MM.1S (cell line): ENCODE measurements at regions not wholly inside any gene's neighbourhood (a gene's known extent, or its start where the extent isn't known, plus 50 kb on each side); places are given as distances from the start of the nearest gene placed in this dataset.

ENCODE experiments used
- DNase-seq: peaks from one replicate; pipeline ENCODE4 v3.0.0-alpha.2; 2015
- H2AFZ ChIP-seq: fragments of 300-600 bp; sonication (generic); 2 replicates; pipeline ENCODE4 v1.6.0; 2016; ENCODE audit warnings: antibody characterized with exemption, low read length
- H3F3A ChIP-seq: fragments of 300-600 bp; sonication (generic); 2 replicates; pipeline ENCODE4 v1.6.1; 2016; ENCODE audit warnings: mild to moderate bottlenecking, antibody characterized with exemption, low read length, moderate library complexity, mixed read lengths; ENCODE audit not compliant: insufficient read depth
- H3K27ac ChIP-seq: fragments of 300-600 bp; sonication (generic); 2 replicates; pipeline ENCODE4 v1.5.1; 2016; ENCODE audit warnings: mild to moderate bottlenecking, low read length
- H3K27me3 ChIP-seq: fragments of 300-600 bp; sonication (generic); replicated peaks from 2 replicates; pipeline ENCODE4 v1.6.0; 2016; ENCODE audit warnings: low read length; ENCODE audit not compliant: insufficient read depth
- H3K36me3 ChIP-seq: fragments of 300-600 bp; sonication (generic); replicated peaks from 2 replicates; pipeline ENCODE4 v1.6.1; 2016; ENCODE audit warnings: mild to moderate bottlenecking, low read length, mixed read lengths; ENCODE audit not compliant: insufficient read depth
- H3K4me1 ChIP-seq: fragments of 300-600 bp; sonication (generic); 2 replicates; pipeline ENCODE4 v1.6.1; 2016; ENCODE audit warnings: low read length, mixed read lengths
- H3K4me2 ChIP-seq: fragments of 300-600 bp; sonication (generic); 2 replicates; pipeline ENCODE4 v1.6.0; 2016; ENCODE audit warnings: low read depth, low read length
- H3K4me3 ChIP-seq: fragments of 300-600 bp; sonication (generic); 2 replicates; pipeline ENCODE4 v1.5.1; 2016; ENCODE audit warnings: low read length, mixed read lengths
- H3K79me2 ChIP-seq: fragments of 300-600 bp; sonication (generic); 2 replicates; pipeline ENCODE4 v1.6.1; 2016; ENCODE audit warnings: mixed run types, low read length, mixed read lengths
- H3K9ac ChIP-seq: fragments of 300-600 bp; sonication (generic); 2 replicates; pipeline ENCODE4 v1.6.1; 2016; ENCODE audit warnings: low read length, mixed read lengths
- H3K9me2 ChIP-seq: fragments of 300-600 bp; sonication (generic); replicated peaks from 2 replicates; pipeline ENCODE4 v1.6.1; 2016; ENCODE audit warnings: mild to moderate bottlenecking, low read length, mixed read lengths; ENCODE audit not compliant: insufficient read depth
- H3K9me3 ChIP-seq: fragments of 300-600 bp; sonication (generic); replicated peaks from 2 replicates; pipeline ENCODE4 v1.6.1; 2016; ENCODE audit warnings: mild to moderate bottlenecking, low read length, mixed read lengths; ENCODE audit not compliant: insufficient read depth
- H4K20me1 ChIP-seq: fragments of 300-600 bp; sonication (generic); 2 replicates; pipeline ENCODE4 v1.6.1; 2016; ENCODE audit warnings: mild to moderate bottlenecking, low read length, moderate library complexity, mixed read lengths; ENCODE audit not compliant: insufficient read depth
- CTCF ChIP-seq: fragments of 300-600 bp; sonication (generic); IDR thresholded peaks from 2 replicates; pipeline ENCODE4 v1.5.1; 2016; ENCODE audit warnings: antibody characterized with exemption, low read length, mixed read lengths
- EZH2 ChIP-seq: fragments of 300-600 bp; sonication (generic); optimal IDR thresholded peaks from 2 replicates; pipeline ENCODE3; 2017; ENCODE audit warnings: low read depth, mild to moderate bottlenecking, antibody characterized with exemption, low read length, mixed read lengths
- EZH2phosphoT487 ChIP-seq: fragments of 300-600 bp; sonication (generic); IDR thresholded peaks from 2 replicates; pipeline ENCODE4 v1.6.1; 2018; ENCODE audit warnings: antibody characterized with exemption, low read length

- H3K79me2 ChIP-seq = no peaks in the 10 kb centered on the region
- H3K9ac ChIP-seq = no peak overlapping the region
- H3K4me1 ChIP-seq = no peaks in the 10 kb centered on the region
- H3K27me3 ChIP-seq = no peaks in the 10 kb centered on the region
- H4K20me1 ChIP-seq = no peaks in the 10 kb centered on the region
- no peak overlapping the region for H3K4me3 ChIP-seq
- no peak overlapping the region for H3K27ac ChIP-seq
- H3K4me2 ChIP-seq = no peak overlapping the region
- DNase-seq = no peak
- no peaks in the 10 kb centered on the region for H3K9me3 ChIP-seq
- no peaks in the 10 kb centered on the region for H3K36me3 ChIP-seq
- H2AFZ ChIP-seq = no peak overlapping the region
- H3F3A ChIP-seq = no peaks in the 10 kb centered on the region
- H3K9me2 ChIP-seq = no peaks in the 10 kb centered on the region
- no peak for TF ChIP-seq EZH2phosphoT487
- no peak for TF ChIP-seq CTCF
- no peak for TF ChIP-seq EZH2
Observed at GRCh38 chr6:105515054-105515453, 112.2 kb upstream of the PREP start.

- H2AFZ ChIP-seq = no peak overlapping the region
- H3K9me2 ChIP-seq = no peaks in the 10 kb centered on the region
- no peak overlapping the region for H3K27ac ChIP-seq
- no peak for DNase-seq
- H4K20me1 ChIP-seq = no peaks in the 10 kb centered on the region
- H3F3A ChIP-seq = no peaks in the 10 kb centered on the region
- H3K36me3 ChIP-seq = no peaks in the 10 kb centered on the region
- no peaks in the 10 kb centered on the region for H3K4me1 ChIP-seq
- no peak overlapping the region for H3K4me3 ChIP-seq
- no peak overlapping the region for H3K4me2 ChIP-seq
- H3K9me3 ChIP-seq = no peaks in the 10 kb centered on the region
- no peak overlapping the region for H3K9ac ChIP-seq
- no peaks in the 10 kb centered on the region for H3K27me3 ChIP-seq
- TF ChIP-seq CTCF = no peak
- no peak for TF ChIP-seq EZH2phosphoT487
- no peak for TF ChIP-seq EZH2
- H3K79me2 ChIP-seq = no peaks in the 10 kb centered on the region
Observed at GRCh38 chr6:105514306-105514705, 111.4 kb upstream of the PREP start.

- no peaks in the 10 kb centered on the region for H3K9me3 ChIP-seq
- H3K9ac ChIP-seq = no peak overlapping the region
- no peak overlapping the region for H3K4me3 ChIP-seq
- no peaks in the 10 kb centered on the region for H3K79me2 ChIP-seq
- no peak for DNase-seq
- no peaks in the 10 kb centered on the region for H3K36me3 ChIP-seq
- TF ChIP-seq CTCF (no peak), EZH2 (no peak), EZH2phosphoT487 (no peak)
- H3K4me2 ChIP-seq = no peak overlapping the region
- H3F3A ChIP-seq = no peaks in the 10 kb centered on the region
- no peak overlapping the region for H3K27ac ChIP-seq
- no peaks in the 10 kb centered on the region for H3K9me2 ChIP-seq
- H3K27me3 ChIP-seq = no peaks in the 10 kb centered on the region
- H3K4me1 ChIP-seq = no peaks in the 10 kb centered on the region
- no peak overlapping the region for H2AFZ ChIP-seq
- H4K20me1 ChIP-seq = no peaks in the 10 kb centered on the region
Observed at GRCh38 chr6:105511639-105512038, 108.8 kb upstream of the PREP start.
